H1 (cell line): ENCODE measurements at regions not wholly inside any gene's neighbourhood (a gene's known extent, or its start where the extent isn't known, plus 50 kb on each side); places are given as distances from the start of the nearest gene placed in this dataset.

Experiments
- CTCF ChIA-PET: fragments of 300-600 bp; sonication (Branson Sonifier 250); formaldehyde crosslinking; loops from one replicate; lab custom pipeline; 2021; ENCODE audit not compliant: partially characterized antibody; lab: Charles Lee
- POLR2A ChIA-PET: fragments of 300-600 bp; sonication (Branson Sonifier 250); formaldehyde crosslinking; loops from one replicate; lab custom pipeline; 2021; ENCODE audit warnings: inconsistent platforms; ENCODE audit not compliant: partially characterized antibody; lab: Charles Lee
- DNase-seq, 2 experiments: peaks; one replicate each; pipeline versions ENCODE4 v3.0.0 to v3.0.0-alpha.2; 2010 to 2022; ENCODE audit warnings: low spot score in 2 of 2, low read depth in 1 of 2, mixed read lengths in 1 of 2
- FAIRE-seq: peaks from 2 replicates; lab custom pipeline; 2011; peaks lifted over from hg19 to GRCh38; lab: Jason Lieb, UNC
- H2AFZ ChIP-seq: 2 replicates; pipeline ENCODE4 v1.8.1; 2012; ENCODE audit warnings: low read length, inconsistent platforms
- H2AK5ac ChIP-seq: 2 replicates; pipeline ENCODE4 v1.6.1; 2013; ENCODE audit warnings: low read depth, low read length
- H2BK120ac ChIP-seq: replicated peaks from 2 replicates; pipeline ENCODE3; 2013; ENCODE audit warnings: low read depth, low read length, inconsistent platforms
- H2BK12ac ChIP-seq: 2 replicates; pipeline ENCODE4 v1.6.1; 2013; ENCODE audit warnings: low read depth, low read length
- H2BK15ac ChIP-seq: 2 replicates; pipeline ENCODE4 v1.6.1; 2013; ENCODE audit warnings: low read length
- H2BK20ac ChIP-seq: 2 replicates; pipeline ENCODE4 v1.6.1; 2013; ENCODE audit warnings: low read length
- H2BK5ac ChIP-seq: 2 replicates; pipeline ENCODE4 v1.6.1; 2013; ENCODE audit warnings: low read depth, low read length
- H3K14ac ChIP-seq: 2 replicates; pipeline ENCODE4 v1.6.1; 2013; ENCODE audit warnings: inconsistent platforms; ENCODE audit not compliant: insufficient read length
- H3K18ac ChIP-seq: 2 replicates; pipeline ENCODE4 v1.6.1; 2013; ENCODE audit warnings: low read length; ENCODE audit errors: extremely low read depth
- H3K23ac ChIP-seq: 2 replicates; pipeline ENCODE4 v1.6.1; 2013; ENCODE audit warnings: inconsistent platforms; ENCODE audit not compliant: insufficient read length
- H3K23me2 ChIP-seq: 2 replicates; pipeline ENCODE4 v1.6.1; 2013; ENCODE audit warnings: low read depth, low read length
- H3K27ac ChIP-seq: 2 replicates; pipeline ENCODE4 v1.6.1; 2011; ENCODE audit warnings: low read depth, low read length, inconsistent platforms
- H3K27me3 ChIP-seq, 4 experiments: replicated peaks in 1 of 4; 1 replicate in 1 of 4; 2 replicates in 3 of 4; pipeline versions ENCODE4 v1.6.1 to v1.8.1; 2011 to 2013; ENCODE audit warnings: low read length in 3 of 4, mild to moderate bottlenecking in 3 of 4, inconsistent platforms in 2 of 4, mixed read lengths in 2 of 4, moderate library complexity in 1 of 4; ENCODE audit not compliant: control insufficient read depth in 3 of 4, insufficient read depth in 3 of 4; ENCODE audit errors: extremely low read depth in 1 of 4
- H3K36me3 ChIP-seq, 4 experiments: 2 replicates each; pipeline versions ENCODE4 v1.6.1 to v1.8.1; 2011 to 2013; ENCODE audit warnings: mild to moderate bottlenecking in 4 of 4, low read length in 3 of 4, moderate library complexity in 2 of 4, control low read depth in 1 of 4, inconsistent platforms in 1 of 4; ENCODE audit not compliant: insufficient read depth in 4 of 4, control insufficient read depth in 2 of 4
- H3K4ac ChIP-seq: replicated peaks from 2 replicates; pipeline ENCODE3; 2013; ENCODE audit warnings: low read length, low read depth, mixed read lengths, inconsistent platforms; ENCODE audit not compliant: insufficient read length
- H3K4me1 ChIP-seq, 4 experiments: replicated peaks in 1 of 4; 1 replicate in 1 of 4; 2 replicates in 3 of 4; pipeline versions ENCODE4 v1.6.1 to v1.8.1; 2011 to 2013; ENCODE audit warnings: low read length in 3 of 4, inconsistent platforms in 2 of 4, mixed read lengths in 1 of 4; ENCODE audit not compliant: insufficient read depth in 4 of 4, control insufficient read depth in 3 of 4
- H3K4me2 ChIP-seq, 2 experiments: 2 replicates each; pipeline versions ENCODE4 v1.6.1 to v1.8.1; 2011 to 2013; ENCODE audit warnings: low read depth in 2 of 2, low read length in 2 of 2, control low read depth in 1 of 2, inconsistent platforms in 1 of 2, mild to moderate bottlenecking in 1 of 2; ENCODE audit not compliant: insufficient read depth in 1 of 2
- H3K4me3 ChIP-seq, 4 experiments: fragments of 200-600, 300-600 bp in 1 of 4; sonication (generic), shearing (Covaris generic), sonication (Bioruptor Twin) in 1 of 4; 2 replicates each; pipeline versions ENCODE4 v1.5.1 to v1.8.1; 2011 to 2016; ENCODE audit warnings: low read length in 4 of 4, low read depth in 3 of 4, control low read depth in 2 of 4, inconsistent platforms in 2 of 4, mild to moderate bottlenecking in 2 of 4, mixed read lengths in 1 of 4, moderate library complexity in 1 of 4; ENCODE audit not compliant: insufficient read depth in 2 of 4; ENCODE audit errors: extremely low read depth in 1 of 4
- H3K56ac ChIP-seq: replicated peaks from 2 replicates; pipeline ENCODE3; 2013; ENCODE audit warnings: low read depth, mild to moderate bottlenecking, mixed read lengths, low read length, inconsistent platforms; ENCODE audit not compliant: insufficient read length
- H3K79me1 ChIP-seq: 2 replicates; pipeline ENCODE4 v1.6.1; 2013; ENCODE audit warnings: low read depth, low read length, control low read depth
- H3K79me2 ChIP-seq, 2 experiments: 2 replicates each; pipeline versions ENCODE4 v1.6.1 to v1.8.1; 2012 to 2013; ENCODE audit warnings: low read length in 2 of 2, mild to moderate bottlenecking in 2 of 2, inconsistent platforms in 1 of 2; ENCODE audit not compliant: insufficient read depth in 2 of 2, control insufficient read depth in 1 of 2
- H3K9ac ChIP-seq, 4 experiments: replicated peaks in 1 of 4; 1 replicate in 1 of 4; 2 replicates in 3 of 4; pipeline versions ENCODE4 v1.6.1 to v1.8.1; 2011 to 2013; ENCODE audit warnings: low read depth in 3 of 4, low read length in 3 of 4, control low read depth in 2 of 4, mild to moderate bottlenecking in 2 of 4, moderate library complexity in 2 of 4, inconsistent platforms in 1 of 4; ENCODE audit errors: extremely low read depth in 1 of 4
- H3K9me3 ChIP-seq, 2 experiments: 2 replicates each; pipeline versions ENCODE4 v1.6.1 to v1.8.1; 2012 to 2013; ENCODE audit warnings: mild to moderate bottlenecking in 2 of 2, moderate library complexity in 2 of 2, control low read depth in 1 of 2, inconsistent platforms in 1 of 2, low read depth in 1 of 2, low read length in 1 of 2, mixed read lengths in 1 of 2; ENCODE audit not compliant: insufficient read depth in 2 of 2
- H4K20me1 ChIP-seq, 2 experiments: replicated peaks in 1 of 2; 2 replicates each; pipeline versions ENCODE3 to v1.8.1; 2011 to 2013; ENCODE audit warnings: inconsistent platforms in 2 of 2, low read length in 2 of 2, mild to moderate bottlenecking in 1 of 2; ENCODE audit not compliant: insufficient read depth in 2 of 2, control insufficient read depth in 1 of 2
- H4K5ac ChIP-seq: 2 replicates; pipeline ENCODE4 v1.6.1; 2013; ENCODE audit warnings: low read length, low read depth, mixed read lengths, inconsistent platforms; ENCODE audit not compliant: insufficient read length
- H4K8ac ChIP-seq: 2 replicates; pipeline ENCODE4 v1.8.0; 2013; ENCODE audit warnings: mild to moderate bottlenecking, moderate library complexity, low read length, inconsistent platforms; ENCODE audit not compliant: insufficient read depth; ENCODE audit errors: extremely low read depth
- H4K91ac ChIP-seq: replicated peaks from 2 replicates; pipeline ENCODE3; 2013; ENCODE audit warnings: low read length, mixed read lengths, inconsistent platforms; ENCODE audit not compliant: insufficient read length
- BRCA1 ChIP-seq: IDR thresholded peaks from 2 replicates; pipeline ENCODE4 v1.6.1; 2012; ENCODE audit warnings: low read depth, low read length, improper control_type of control experiment
- GTF2F1 ChIP-seq: IDR thresholded peaks from 2 replicates; pipeline ENCODE4 v1.6.1; 2012; ENCODE audit warnings: low read depth, low read length, improper control_type of control experiment, borderline replicate concordance
- HDAC2 ChIP-seq, 2 experiments: fragments of 300-600 bp in 1 of 2; sonication (generic) in 1 of 2; IDR thresholded peaks; 2 replicates each; pipeline ENCODE4 v1.6.1; 2011 to 2012; ENCODE audit warnings: low read depth in 2 of 2, low read length in 2 of 2, mild to moderate bottlenecking in 2 of 2, moderate library complexity in 2 of 2, borderline replicate concordance in 1 of 2, inconsistent platforms in 1 of 2
- HDAC6 ChIP-seq: IDR thresholded peaks from one replicate; pipeline ENCODE4 v1.7.1; 2012; ENCODE audit warnings: low read depth, mild to moderate bottlenecking, inconsistent platforms, low read length, moderate library complexity
- SIRT6 ChIP-seq: IDR thresholded peaks from one replicate; pipeline ENCODE4 v1.7.1; 2012; ENCODE audit warnings: low read length, inconsistent platforms
- WGBS, 2 experiments: shearing (Covaris generic) in 1 of 2; methylation state at CpG; one replicate each; pipeline versions ENCODE4 v1.1.6 to v1.1.7; 2013 to 2015; ENCODE audit warnings: low lambda C conversion rate in 2 of 2, mixed read lengths in 2 of 2, inconsistent platforms in 1 of 2, low coverage in 1 of 2, missing lambda C conversion rate in 1 of 2; ENCODE audit not compliant: insufficient replicate concordance in 2 of 2, insufficient coverage in 1 of 2, insufficient read length in 1 of 2; ENCODE audit errors: extremely low coverage in 1 of 2, missing lambda C conversion rate in 1 of 2; 5-methylcytosine and 5-hydroxymethylcytosine counted together
- TF ChIP-seq, protein P1 (sequence below): IDR thresholded peaks from 2 replicates; pipeline ENCODE4 v1.6.1; 2012; ENCODE audit warnings: inconsistent platforms
- TF ChIP-seq, protein P2 (sequence below): IDR thresholded peaks from 2 replicates; pipeline ENCODE4 v1.6.1; 2011; ENCODE audit warnings: low read depth, mild to moderate bottlenecking, low read length; ENCODE audit not compliant: insufficient read depth

DNA sequence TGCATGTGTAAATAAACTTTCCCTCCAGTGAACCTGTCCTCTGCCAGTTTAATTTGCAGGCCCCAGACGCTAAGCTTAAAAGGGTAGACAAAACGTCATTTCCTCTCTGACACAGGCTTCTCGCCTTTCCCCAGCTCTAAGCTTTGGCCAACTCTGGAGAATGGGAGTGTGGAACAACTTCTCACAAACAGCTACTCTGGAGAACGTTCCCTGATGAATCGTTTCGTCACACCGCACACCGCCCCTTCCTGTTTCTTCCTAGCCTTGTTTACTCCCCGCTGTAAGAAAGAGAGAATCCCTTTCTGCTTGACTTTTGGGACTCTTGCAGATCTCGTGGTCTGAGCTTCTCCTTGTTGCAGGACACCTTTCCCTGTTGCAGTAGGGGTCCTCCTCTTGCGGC lies 564.2 kb downstream of the TCERG1L start:
- no peaks in the 10 kb centered on the region for H3K27me3 ChIP-seq
- H2AK5ac ChIP-seq: no peak overlapping the region
- no peak for DNase-seq
- 88% methylated on average over 11 of the region's 11 CpGs; no CpG with 5 or more reads in 1 of the 2 experiments for WGBS, 2 experiments
- no peak overlapping the region for H4K8ac ChIP-seq
- no peak overlapping the region for H3K4me2 ChIP-seq
- 0 out of 2 replicates have a peak overlapping the region, but pooled peaks have one; percentile 76 for H2AFZ ChIP-seq
- no peak overlapping the region for H3K4me3 ChIP-seq
- H3K23ac ChIP-seq: no peak overlapping the region
- no peak overlapping the region for H2BK12ac ChIP-seq
- no peak overlapping the region for H3K9ac ChIP-seq
- ChIA-PET CTCF (interaction anchor here (1.2 to 1.7 kb wide), 2 partner anchors 29 to 337 kb away, joined by 3 read pairs; no protein-coding TSS in a partner anchor), POLR2A (interaction anchor here (0.6 kb wide), 1 partner anchor 18 kb away, joined by 3 read pairs; no protein-coding TSS in a partner anchor)
- no peak overlapping the region for H3K56ac ChIP-seq
- no peak overlapping the region for H3K18ac ChIP-seq
- H2BK15ac ChIP-seq: no peak overlapping the region
- H2BK20ac ChIP-seq: no peak overlapping the region
- H3K4ac ChIP-seq: no peak overlapping the region
- FAIRE-seq: no peak
- no peaks in the 10 kb centered on the region for H3K36me3 ChIP-seq
- H3K9me3 ChIP-seq: no peaks in the 10 kb centered on the region
- H3K27ac ChIP-seq: no peak overlapping the region
- H4K20me1 ChIP-seq: no peaks in the 10 kb centered on the region
- H4K91ac ChIP-seq: no peak overlapping the region
- peaks cover 0 to 18% (median 12%) of the 10 kb centered on the region in 4 experiments; a peak in 6 of 7 replicates for H3K4me1 ChIP-seq
- no peaks in the 10 kb centered on the region for H3K23me2 ChIP-seq
- no peaks in the 10 kb centered on the region for H3K79me2 ChIP-seq
- no peaks in the 10 kb centered on the region for H3K79me1 ChIP-seq
- H2BK120ac ChIP-seq: no peak overlapping the region
- no peak overlapping the region for H2BK5ac ChIP-seq
- H4K5ac ChIP-seq: no peak overlapping the region
- H3K14ac ChIP-seq: no peak overlapping the region
- no peak for TF ChIP-seq GTF2F1
- TF ChIP-seq HDAC2 (IDR thresholded peaks at IDR 0.05; ENCODE audit: borderline replicate concordance in 1 of 2, low read depth in 2 of 2, low read length in 2 of 2): no peak
- TF ChIP-seq SIRT6: no peak
- TF ChIP-seq, protein P1, sequence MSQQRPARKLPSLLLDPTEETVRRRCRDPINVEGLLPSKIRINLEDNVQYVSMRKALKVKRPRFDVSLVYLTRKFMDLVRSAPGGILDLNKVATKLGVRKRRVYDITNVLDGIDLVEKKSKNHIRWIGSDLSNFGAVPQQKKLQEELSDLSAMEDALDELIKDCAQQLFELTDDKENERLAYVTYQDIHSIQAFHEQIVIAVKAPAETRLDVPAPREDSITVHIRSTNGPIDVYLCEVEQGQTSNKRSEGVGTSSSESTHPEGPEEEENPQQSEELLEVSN: no peak
- no peak for TF ChIP-seq BRCA1
- no peak for TF ChIP-seq HDAC6
- TF ChIP-seq, protein P2, sequence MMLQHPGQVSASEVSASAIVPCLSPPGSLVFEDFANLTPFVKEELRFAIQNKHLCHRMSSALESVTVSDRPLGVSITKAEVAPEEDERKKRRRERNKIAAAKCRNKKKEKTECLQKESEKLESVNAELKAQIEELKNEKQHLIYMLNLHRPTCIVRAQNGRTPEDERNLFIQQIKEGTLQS: no peak
